GM19043 (cell line): ENCODE measurements at regions not wholly inside any gene's neighbourhood (a gene's known extent, or its start where the extent isn't known, plus 50 kb on each side); places are given as distances from the start of the nearest gene placed in this dataset.

Source experiments
- ATAC-seq: cut with Tn5 transposase; IDR thresholded peaks from one replicate; pipeline ENCODE4 v1.9.1; 2021; ENCODE audit warnings: low read depth; ENCODE audit not compliant: unreplicated experiment

- ATAC-seq, result no peak
Observed at GRCh38 chr6:147751232-147751631, 242.7 kb downstream of the SAMD5 start.

- no peak for ATAC-seq
Observed at GRCh38 chr6:147752689-147753403, 244.4 kb downstream of the SAMD5 start.

- ATAC-seq, result no peak
Observed at GRCh38 chr6:147755999-147756398, 247.5 kb downstream of the SAMD5 start.

- no peak for ATAC-seq
Observed at GRCh38 chr6:147756891-147757290, 248.4 kb downstream of the SAMD5 start.

- no peak for ATAC-seq
Observed at GRCh38 chr6:147757291-147757690, 248.8 kb downstream of the SAMD5 start.

GRCh38 chr6:147758303-147758702 is 249.8 kb downstream of the SAMD5 start:
- no peak for ATAC-seq

GRCh38 chr6:147759093-147759492 is 250.6 kb downstream of the SAMD5 start:
- no peak for ATAC-seq

GRCh38 chr6:147759536-147759935 is 251.0 kb downstream of the SAMD5 start:
- no peak for ATAC-seq

GRCh38 chr6:147765541-147765940 is 257.1 kb downstream of the SAMD5 start:
- ATAC-seq, result no peak

- no peak for ATAC-seq
Observed at GRCh38 chr6:147768969-147769368, 260.5 kb downstream of the SAMD5 start.

GRCh38 chr6:147769496-147770087 is 261.1 kb downstream of the SAMD5 start:
- no peak for ATAC-seq

- no peak for ATAC-seq
Observed at GRCh38 chr6:147770221-147770620, 261.7 kb downstream of the SAMD5 start.

- ATAC-seq, result no peak
Observed at GRCh38 chr6:147772724-147773123, 264.2 kb downstream of the SAMD5 start.

- no peak for ATAC-seq
Observed at GRCh38 chr6:147774856-147775255, 266.4 kb downstream of the SAMD5 start.

GRCh38 chr6:147776631-147777213 is 268.2 kb downstream of the SAMD5 start:
- ATAC-seq, result no peak

- no peak for ATAC-seq
Observed at GRCh38 chr6:147779624-147780023, 271.1 kb downstream of the SAMD5 start.

GRCh38 chr6:147782302-147782701 is 273.8 kb downstream of the SAMD5 start:
- no peak for ATAC-seq

- ATAC-seq, result no peak
Observed at GRCh38 chr6:147784371-147784770, 275.9 kb downstream of the SAMD5 start.

GRCh38 chr6:147787417-147787816 is 278.9 kb downstream of the SAMD5 start:
- ATAC-seq, result no peak

- ATAC-seq, result no peak
Observed at GRCh38 chr6:147789430-147789947, 281.0 kb downstream of the SAMD5 start.

GRCh38 chr6:147793871-147794643 is 285.6 kb downstream of the SAMD5 start:
- ATAC-seq, result no peak
